Retinal pigment epithelial cell (primary cell): ENCODE measurements at regions not wholly inside any gene's neighbourhood (a gene's known extent, or its start where the extent isn't known, plus 50 kb on each side); places are given as distances from the start of the nearest gene placed in this dataset.

ENCODE experiments used
- DNase-seq: peaks from one replicate; pipeline ENCODE4 v3.0.0-alpha.2; 2010; ENCODE audit warnings: low read depth
- H3K4me3 ChIP-seq: 2 replicates; pipeline ENCODE4 v1.5.1; 2011; ENCODE audit warnings: mild to moderate bottlenecking, low read length, control low read depth, moderate library complexity
- CTCF ChIP-seq: conservative IDR thresholded peaks from 2 replicates; pipeline ENCODE4 v1.5.1; 2011; ENCODE audit warnings: low read depth, low read length, control low read depth, inconsistent platforms

GRCh38 chrX:44025555-44025954 lies 52.4 kb upstream of the NDP start:
- no peak overlapping the region for H3K4me3 ChIP-seq
- DNase-seq: no peak
- TF ChIP-seq CTCF: no peak
